GM12878 (cell line): ENCODE measurements at regions not wholly inside any gene's neighbourhood (a gene's known extent, or its start where the extent isn't known, plus 50 kb on each side); places are given as distances from the start of the nearest gene placed in this dataset.

Source experiments
- ATAC-seq: fragments of 200-7000 bp; cut with Tn5 transposase; 3 replicates; pipeline ENCODE4 v1.9.1; 2020; ENCODE audit warnings: mild to moderate bottlenecking, moderate library complexity
- BruUV-seq: library from RNA; stranded (reverse); fragments of 400-500 nt; replicated peaks from 2 replicates; lab custom pipeline; 2021; lab: Mats Ljungman, UMichigan
- CTCF ChIA-PET: fragments of 300-600 bp; sonication (Branson Sonifier 250); formaldehyde crosslinking; extraction: SDS; loops from one replicate; lab custom pipeline; 2021; ENCODE audit warnings: inconsistent platforms; lab: Yijun Ruan, JAX
- POLR2A ChIA-PET: fragments of 350-600 bp; formaldehyde crosslinking; extraction: SDS; loops from one replicate; lab custom pipeline; 2021; ENCODE audit warnings: inconsistent platforms; lab: Charles Lee
- RAD21 ChIA-PET: fragments of 300-600 bp; sonication (Branson Sonifier 250); formaldehyde crosslinking; loops from one replicate; lab custom pipeline; 2023; ENCODE audit warnings: antibody characterized with exemption; ENCODE audit not compliant: unreplicated experiment; lab: Charles Lee
- SMC1A ChIA-PET: fragments of 300-600 bp; sonication (Branson Sonifier 250); formaldehyde crosslinking; loops from one replicate; lab custom pipeline; 2023; ENCODE audit not compliant: unreplicated experiment, uncharacterized antibody; lab: Charles Lee
- DNase-seq: peaks from one replicate; pipeline ENCODE4 v3.0.0-alpha.2; 2011; ENCODE audit warnings: low read depth, low spot score
- FAIRE-seq: peaks from 3 replicates; lab custom pipeline; 2011; peaks lifted over from hg19 to GRCh38; lab: Jason Lieb, UNC
- H2AFZ ChIP-seq: 2 replicates; pipeline ENCODE4 v1.6.0; 2011; ENCODE audit warnings: low read depth, low read length, control low read depth; ENCODE audit not compliant: control insufficient read depth
- H3K27ac ChIP-seq: 2 replicates; pipeline ENCODE4 v1.5.1; 2011; ENCODE audit warnings: control low read depth; ENCODE audit not compliant: control insufficient read depth, insufficient read depth
- H3K27me3 ChIP-seq, 2 experiments: replicated peaks in 1 of 2; 2 replicates each; pipeline versions ENCODE4 v1.6.0 to v1.6.1; 2011; ENCODE audit warnings: low read length in 1 of 2; ENCODE audit not compliant: control insufficient read depth in 2 of 2, insufficient read depth in 2 of 2
- H3K36me3 ChIP-seq, 2 experiments: 2 replicates each; pipeline ENCODE4 v1.5.1; 2011; ENCODE audit warnings: low read length in 1 of 2; ENCODE audit not compliant: control insufficient read depth in 2 of 2, insufficient read depth in 2 of 2
- H3K4me1 ChIP-seq: 2 replicates; pipeline ENCODE4 v1.6.1; 2011; ENCODE audit warnings: mild to moderate bottlenecking, low read length, moderate library complexity, mixed read lengths; ENCODE audit not compliant: control insufficient read depth, insufficient read depth
- H3K4me2 ChIP-seq: 2 replicates; pipeline ENCODE4 v1.6.0; 2011; ENCODE audit warnings: control low read depth; ENCODE audit not compliant: control insufficient read depth, insufficient read depth
- H3K4me3 ChIP-seq: fragments of 200-600 bp; sonication (generic); 2 replicates; pipeline ENCODE4 v1.5.1; 2016
- H3K79me2 ChIP-seq: 2 replicates; pipeline ENCODE4 v1.6.0; 2011; ENCODE audit warnings: low read length; ENCODE audit not compliant: control insufficient read depth, insufficient read depth
- H3K9ac ChIP-seq: 2 replicates; pipeline ENCODE4 v1.8.0; 2011; ENCODE audit warnings: low read length, control low read depth, mixed read lengths; ENCODE audit not compliant: control insufficient read depth, insufficient read depth
- H3K9me3 ChIP-seq: replicated peaks from 3 replicates; pipeline ENCODE4 v1.5.1; 2011; ENCODE audit warnings: mild to moderate bottlenecking, low read length; ENCODE audit not compliant: control insufficient read depth, insufficient read depth
- H4K20me1 ChIP-seq: 2 replicates; pipeline ENCODE4 v1.6.0; 2011; ENCODE audit not compliant: control insufficient read depth, insufficient read depth
- BCL11A ChIP-seq: IDR thresholded peaks from 2 replicates; pipeline ENCODE4 v1.6.1; 2011; ENCODE audit warnings: low read depth, low read length
- EED ChIP-seq: sonication (generic); IDR thresholded peaks from 2 replicates; pipeline ENCODE4 v1.6.1; 2016; ENCODE audit warnings: antibody characterized with exemption, low read depth
- MEF2A ChIP-seq: IDR thresholded peaks from 2 replicates; pipeline ENCODE4 v1.6.1; 2011; ENCODE audit warnings: low read depth, mild to moderate bottlenecking, low read length, moderate library complexity; ENCODE audit not compliant: insufficient read depth
- MTA3 ChIP-seq: IDR thresholded peaks from 2 replicates; pipeline ENCODE4 v1.6.1; 2012; ENCODE audit warnings: low read length, inconsistent platforms, borderline replicate concordance
- POLR2AphosphoS5 ChIP-seq: IDR thresholded peaks from 2 replicates; pipeline ENCODE4 v1.6.1; 2011; ENCODE audit warnings: mild to moderate bottlenecking, low read length, inconsistent platforms
- RB1 ChIP-seq: fragments of 450-650 bp; formaldehyde crosslinking; IDR thresholded peaks from 2 replicates; pipeline ENCODE4 v1.6.1; 2017; ENCODE audit warnings: mild to moderate bottlenecking, borderline replicate concordance
- SIN3A ChIP-seq: IDR thresholded peaks from 2 replicates; pipeline ENCODE4 v1.6.1; 2012; ENCODE audit warnings: low read depth, low read length, improper control_type of control experiment
- SP1 ChIP-seq: IDR thresholded peaks from one replicate; pipeline ENCODE4 v1.6.1; 2011; ENCODE audit warnings: low read depth, low read length
- TARDBP ChIP-seq: IDR thresholded peaks from 2 replicates; pipeline ENCODE4 v1.6.1; 2016; ENCODE audit warnings: borderline replicate concordance
- ZNF24 ChIP-seq: fragments of 450-650 bp; IDR thresholded peaks from 2 replicates; pipeline ENCODE4 v1.6.1; 2017; ENCODE audit warnings: antibody characterized with exemption, mild to moderate bottlenecking
- ZSCAN29 ChIP-seq: fragments of 450-650 bp; IDR thresholded peaks from 2 replicates; pipeline ENCODE4 v1.6.1; 2017; ENCODE audit warnings: mild to moderate bottlenecking, moderate library complexity
- WGBS: methylation state at CpG from one replicate; pipeline ENCODE4 v1.1.6; 2016; ENCODE audit warnings: low lambda C conversion rate; ENCODE audit not compliant: insufficient replicate concordance, insufficient coverage; ENCODE audit errors: missing lambda C conversion rate; 5-methylcytosine and 5-hydroxymethylcytosine counted together
- in situ Hi-C: fragments of 300-500 bp; cut with MboI; formaldehyde crosslinking; loops from 9 replicates; pipeline ENCODE4 v1.14.3; 2018; ENCODE audit warnings: mixed read lengths
- intact Hi-C: fragments of 100-400 bp; cut with micrococcal nuclease; formaldehyde crosslinking; loops from one replicate; pipeline ENCODE4 v1.14.2; 2022; ENCODE audit not compliant: unreplicated experiment
- TF ChIP-seq, protein P1 (sequence below): IDR thresholded peaks from 2 replicates; pipeline ENCODE4 v1.6.1; 2012; ENCODE audit warnings: low read length, inconsistent platforms
- TF ChIP-seq, protein P2 (sequence below): fragments of 450-650 bp; IDR thresholded peaks from 2 replicates; pipeline ENCODE4 v1.6.1; 2018; ENCODE audit warnings: mild to moderate bottlenecking, low read depth, moderate library complexity; ENCODE audit not compliant: partially characterized antibody
- TF ChIP-seq, protein P3 (sequence below): fragments of 450-650 bp; IDR thresholded peaks from 2 replicates; pipeline ENCODE4 v1.6.1; 2017; ENCODE audit warnings: mild to moderate bottlenecking, moderate library complexity
- TF ChIP-seq, protein P4 (sequence below): fragments of 450-650 bp; formaldehyde crosslinking; IDR thresholded peaks from 2 replicates; pipeline ENCODE4 v1.4.0; 2022; ENCODE audit warnings: mild to moderate bottlenecking, moderate library complexity

DNA sequence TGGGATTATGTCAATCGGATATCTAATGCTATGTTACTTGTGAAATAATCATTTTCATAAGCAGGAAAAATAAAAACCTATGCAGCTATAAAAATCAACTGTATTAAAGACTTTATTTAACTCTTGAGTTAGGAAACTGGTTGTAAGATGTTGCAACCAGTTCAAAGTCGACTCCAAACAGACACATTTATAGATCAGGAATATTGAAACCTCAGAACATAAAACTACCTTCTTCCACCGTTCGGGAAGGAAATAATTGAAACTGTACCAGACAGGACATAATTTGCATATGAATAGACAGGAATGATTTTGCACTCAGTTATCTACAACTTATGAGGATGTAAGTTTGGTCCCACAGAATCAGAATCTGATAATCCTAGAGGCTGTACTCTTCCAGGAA lies 181.8 kb upstream of the STS start:
- intact Hi-C loops (no loop called here), in situ Hi-C loops (no loop called here)
- Histone ChIP-seq H3K4me2 (no peak overlapping the region), H4K20me1 (no peaks in the 10 kb centered on the region), H3K9ac (no peak overlapping the region), H3K79me2 (no peaks in the 10 kb centered on the region), H3K4me1 (no peaks in the 10 kb centered on the region), H3K4me3 (no peak overlapping the region), H2AFZ (no peak overlapping the region), H3K27me3 (no peaks in the 10 kb centered on the region), H3K9me3 (no peaks in the 10 kb centered on the region), H3K27ac (no peak overlapping the region), H3K36me3 (no peaks in the 10 kb centered on the region)
- no TSS peak for BruUV-seq
- DNase-seq (no peak), ATAC-seq (no peak), FAIRE-seq (no peak)
- ChIA-PET CTCF (no interaction called here), POLR2A (no interaction called here), SMC1A (no interaction called here), RAD21 (no interaction called here)
- 0% methylated on average over 4 of the region's 4 CpGs for WGBS
- TF ChIP-seq MEF2A (no peak), RB1 (no peak), SIN3A (no peak), BCL11A (no peak), ZNF24 (no peak), POLR2AphosphoS5 (no peak), EED (no peak), TARDBP (no peak), ZSCAN29 (no peak), SP1 (no peak), MTA3 (no peak)
- TF ChIP-seq, protein P1, sequence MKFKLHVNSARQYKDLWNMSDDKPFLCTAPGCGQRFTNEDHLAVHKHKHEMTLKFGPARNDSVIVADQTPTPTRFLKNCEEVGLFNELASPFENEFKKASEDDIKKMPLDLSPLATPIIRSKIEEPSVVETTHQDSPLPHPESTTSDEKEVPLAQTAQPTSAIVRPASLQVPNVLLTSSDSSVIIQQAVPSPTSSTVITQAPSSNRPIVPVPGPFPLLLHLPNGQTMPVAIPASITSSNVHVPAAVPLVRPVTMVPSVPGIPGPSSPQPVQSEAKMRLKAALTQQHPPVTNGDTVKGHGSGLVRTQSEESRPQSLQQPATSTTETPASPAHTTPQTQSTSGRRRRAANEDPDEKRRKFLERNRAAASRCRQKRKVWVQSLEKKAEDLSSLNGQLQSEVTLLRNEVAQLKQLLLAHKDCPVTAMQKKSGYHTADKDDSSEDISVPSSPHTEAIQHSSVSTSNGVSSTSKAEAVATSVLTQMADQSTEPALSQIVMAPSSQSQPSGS: no peak
- TF ChIP-seq, protein P2, sequence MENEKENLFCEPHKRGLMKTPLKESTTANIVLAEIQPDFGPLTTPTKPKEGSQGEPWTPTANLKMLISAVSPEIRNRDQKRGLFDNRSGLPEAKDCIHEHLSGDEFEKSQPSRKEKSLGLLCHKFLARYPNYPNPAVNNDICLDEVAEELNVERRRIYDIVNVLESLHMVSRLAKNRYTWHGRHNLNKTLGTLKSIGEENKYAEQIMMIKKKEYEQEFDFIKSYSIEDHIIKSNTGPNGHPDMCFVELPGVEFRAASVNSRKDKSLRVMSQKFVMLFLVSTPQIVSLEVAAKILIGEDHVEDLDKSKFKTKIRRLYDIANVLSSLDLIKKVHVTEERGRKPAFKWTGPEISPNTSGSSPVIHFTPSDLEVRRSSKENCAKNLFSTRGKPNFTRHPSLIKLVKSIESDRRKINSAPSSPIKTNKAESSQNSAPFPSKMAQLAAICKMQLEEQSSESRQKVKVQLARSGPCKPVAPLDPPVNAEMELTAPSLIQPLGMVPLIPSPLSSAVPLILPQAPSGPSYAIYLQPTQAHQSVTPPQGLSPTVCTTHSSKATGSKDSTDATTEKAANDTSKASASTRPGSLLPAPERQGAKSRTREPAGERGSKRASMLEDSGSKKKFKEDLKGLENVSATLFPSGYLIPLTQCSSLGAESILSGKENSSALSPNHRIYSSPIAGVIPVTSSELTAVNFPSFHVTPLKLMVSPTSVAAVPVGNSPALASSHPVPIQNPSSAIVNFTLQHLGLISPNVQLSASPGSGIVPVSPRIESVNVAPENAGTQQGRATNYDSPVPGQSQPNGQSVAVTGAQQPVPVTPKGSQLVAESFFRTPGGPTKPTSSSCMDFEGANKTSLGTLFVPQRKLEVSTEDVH: no peak
- TF ChIP-seq, protein P3, sequence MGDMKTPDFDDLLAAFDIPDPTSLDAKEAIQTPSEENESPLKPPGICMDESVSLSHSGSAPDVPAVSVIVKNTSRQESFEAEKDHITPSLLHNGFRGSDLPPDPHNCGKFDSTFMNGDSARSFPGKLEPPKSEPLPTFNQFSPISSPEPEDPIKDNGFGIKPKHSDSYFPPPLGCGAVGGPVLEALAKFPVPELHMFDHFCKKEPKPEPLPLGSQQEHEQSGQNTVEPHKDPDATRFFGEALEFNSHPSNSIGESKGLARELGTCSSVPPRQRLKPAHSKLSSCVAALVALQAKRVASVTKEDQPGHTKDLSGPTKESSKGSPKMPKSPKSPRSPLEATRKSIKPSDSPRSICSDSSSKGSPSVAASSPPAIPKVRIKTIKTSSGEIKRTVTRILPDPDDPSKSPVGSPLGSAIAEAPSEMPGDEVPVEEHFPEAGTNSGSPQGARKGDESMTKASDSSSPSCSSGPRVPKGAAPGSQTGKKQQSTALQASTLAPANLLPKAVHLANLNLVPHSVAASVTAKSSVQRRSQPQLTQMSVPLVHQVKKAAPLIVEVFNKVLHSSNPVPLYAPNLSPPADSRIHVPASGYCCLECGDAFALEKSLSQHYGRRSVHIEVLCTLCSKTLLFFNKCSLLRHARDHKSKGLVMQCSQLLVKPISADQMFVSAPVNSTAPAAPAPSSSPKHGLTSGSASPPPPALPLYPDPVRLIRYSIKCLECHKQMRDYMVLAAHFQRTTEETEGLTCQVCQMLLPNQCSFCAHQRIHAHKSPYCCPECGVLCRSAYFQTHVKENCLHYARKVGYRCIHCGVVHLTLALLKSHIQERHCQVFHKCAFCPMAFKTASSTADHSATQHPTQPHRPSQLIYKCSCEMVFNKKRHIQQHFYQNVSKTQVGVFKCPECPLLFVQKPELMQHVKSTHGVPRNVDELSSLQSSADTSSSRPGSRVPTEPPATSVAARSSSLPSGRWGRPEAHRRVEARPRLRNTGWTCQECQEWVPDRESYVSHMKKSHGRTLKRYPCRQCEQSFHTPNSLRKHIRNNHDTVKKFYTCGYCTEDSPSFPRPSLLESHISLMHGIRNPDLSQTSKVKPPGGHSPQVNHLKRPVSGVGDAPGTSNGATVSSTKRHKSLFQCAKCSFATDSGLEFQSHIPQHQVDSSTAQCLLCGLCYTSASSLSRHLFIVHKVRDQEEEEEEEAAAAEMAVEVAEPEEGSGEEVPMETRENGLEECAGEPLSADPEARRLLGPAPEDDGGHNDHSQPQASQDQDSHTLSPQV: no peak
- TF ChIP-seq, protein P4, sequence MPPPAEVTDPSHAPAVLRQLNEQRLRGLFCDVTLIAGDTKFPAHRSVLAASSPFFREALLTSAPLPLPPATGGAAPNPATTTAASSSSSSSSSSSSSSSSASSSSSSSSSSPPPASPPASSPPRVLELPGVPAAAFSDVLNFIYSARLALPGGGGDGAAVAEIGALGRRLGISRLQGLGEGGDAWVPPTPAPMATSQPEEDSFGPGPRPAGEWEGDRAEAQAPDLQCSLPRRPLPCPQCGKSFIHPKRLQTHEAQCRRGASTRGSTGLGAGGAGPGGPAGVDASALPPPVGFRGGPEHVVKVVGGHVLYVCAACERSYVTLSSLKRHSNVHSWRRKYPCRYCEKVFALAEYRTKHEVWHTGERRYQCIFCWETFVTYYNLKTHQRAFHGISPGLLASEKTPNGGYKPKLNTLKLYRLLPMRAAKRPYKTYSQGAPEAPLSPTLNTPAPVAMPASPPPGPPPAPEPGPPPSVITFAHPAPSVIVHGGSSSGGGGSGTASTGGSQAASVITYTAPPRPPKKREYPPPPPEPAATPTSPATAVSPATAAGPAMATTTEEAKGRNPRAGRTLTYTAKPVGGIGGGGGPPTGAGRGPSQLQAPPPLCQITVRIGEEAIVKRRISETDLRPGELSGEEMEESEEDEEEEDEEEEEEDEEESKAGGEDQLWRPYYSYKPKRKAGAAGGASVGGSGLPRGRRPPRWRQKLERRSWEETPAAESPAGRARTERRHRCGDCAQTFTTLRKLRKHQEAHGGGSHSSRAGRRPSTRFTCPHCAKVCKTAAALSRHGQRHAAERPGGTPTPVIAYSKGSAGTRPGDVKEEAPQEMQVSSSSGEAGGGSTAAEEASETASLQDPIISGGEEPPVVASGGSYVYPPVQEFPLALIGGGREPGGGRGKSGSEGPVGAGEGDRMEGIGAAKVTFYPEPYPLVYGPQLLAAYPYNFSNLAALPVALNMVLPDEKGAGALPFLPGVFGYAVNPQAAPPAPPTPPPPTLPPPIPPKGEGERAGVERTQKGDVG (CRISPR knock-in tag): no peak
